GM13977 (cell line): ENCODE measurements at regions not wholly inside any gene's neighbourhood (a gene's known extent, or its start where the extent isn't known, plus 50 kb on each side); places are given as distances from the start of the nearest gene placed in this dataset.
"Not testable (repeated sequence)": the region's sequence is repeated elsewhere in the genome, so short reads cannot be mapped to it uniquely, and the experiment has no call there.

Experiments used
- DNase-seq: peaks from one replicate; pipeline ENCODE4 v3.0.0; 2012; ENCODE audit warnings: low spot score
- in situ Hi-C: fragments of 300-500 bp; cut with MboI; formaldehyde crosslinking; loops from one replicate; pipeline ENCODE4 v1.12.0; 2022; ENCODE audit warnings: low sequenced_read_pairs, low pct_unique_long_range_greater_than_20kb, mixed read lengths, inconsistent platforms; ENCODE audit not compliant: unreplicated experiment
- TF ChIP-seq, protein P1 (sequence below): IDR thresholded peaks from 2 replicates; pipeline ENCODE4 v1.5.1; 2012; ENCODE audit warnings: mild to moderate bottlenecking, control low read depth; ENCODE audit not compliant: insufficient read depth; ENCODE audit errors: extremely low read depth, missing control alignments

DNA sequence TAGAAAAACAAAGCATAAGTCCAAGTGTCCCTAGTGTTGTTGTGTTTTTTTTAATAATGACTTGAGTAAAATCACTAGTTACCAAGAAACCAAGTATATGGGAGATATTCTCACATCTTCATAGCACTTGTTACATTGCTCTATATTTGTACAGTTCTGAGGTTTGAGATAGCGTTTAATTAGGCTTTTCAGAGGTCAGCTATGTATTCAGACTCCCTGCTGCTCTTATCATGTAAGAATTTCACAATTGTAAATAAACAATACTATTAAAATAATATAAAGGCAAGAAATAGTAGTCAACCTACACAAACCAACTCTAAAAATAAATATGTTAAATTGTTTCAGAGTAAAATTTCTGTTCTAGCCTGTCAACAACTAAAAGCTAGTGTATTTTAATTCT lies 761.9 kb upstream of the FAM174A start:
- in situ Hi-C loops, result no loop called here
- TF ChIP-seq, protein P1, sequence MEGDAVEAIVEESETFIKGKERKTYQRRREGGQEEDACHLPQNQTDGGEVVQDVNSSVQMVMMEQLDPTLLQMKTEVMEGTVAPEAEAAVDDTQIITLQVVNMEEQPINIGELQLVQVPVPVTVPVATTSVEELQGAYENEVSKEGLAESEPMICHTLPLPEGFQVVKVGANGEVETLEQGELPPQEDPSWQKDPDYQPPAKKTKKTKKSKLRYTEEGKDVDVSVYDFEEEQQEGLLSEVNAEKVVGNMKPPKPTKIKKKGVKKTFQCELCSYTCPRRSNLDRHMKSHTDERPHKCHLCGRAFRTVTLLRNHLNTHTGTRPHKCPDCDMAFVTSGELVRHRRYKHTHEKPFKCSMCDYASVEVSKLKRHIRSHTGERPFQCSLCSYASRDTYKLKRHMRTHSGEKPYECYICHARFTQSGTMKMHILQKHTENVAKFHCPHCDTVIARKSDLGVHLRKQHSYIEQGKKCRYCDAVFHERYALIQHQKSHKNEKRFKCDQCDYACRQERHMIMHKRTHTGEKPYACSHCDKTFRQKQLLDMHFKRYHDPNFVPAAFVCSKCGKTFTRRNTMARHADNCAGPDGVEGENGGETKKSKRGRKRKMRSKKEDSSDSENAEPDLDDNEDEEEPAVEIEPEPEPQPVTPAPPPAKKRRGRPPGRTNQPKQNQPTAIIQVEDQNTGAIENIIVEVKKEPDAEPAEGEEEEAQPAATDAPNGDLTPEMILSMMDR, result no peak
- no peak for DNase-seq

DNA sequence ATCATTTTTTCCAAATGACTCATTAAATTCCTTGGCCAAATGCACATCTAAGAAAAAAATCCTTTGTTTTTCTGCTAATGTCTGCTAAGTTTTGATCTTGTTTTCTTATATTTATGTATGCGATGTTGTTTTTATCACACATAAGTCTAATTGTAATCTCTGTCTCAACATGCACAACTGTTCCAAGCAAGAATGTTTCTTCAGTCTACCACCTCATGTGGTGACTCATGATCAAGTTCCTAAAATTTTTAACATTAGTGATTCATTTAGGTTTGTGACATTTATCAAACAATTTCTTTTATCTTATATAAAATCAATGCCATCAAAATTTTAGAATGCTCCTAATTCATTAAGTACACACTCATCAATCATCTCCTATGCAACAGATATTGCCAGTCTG lies 763.9 kb upstream of the FAM174A start:
- in situ Hi-C loops, result no loop called here
- DNase-seq, result no peak
- TF ChIP-seq, protein P1, result no peak

DNA sequence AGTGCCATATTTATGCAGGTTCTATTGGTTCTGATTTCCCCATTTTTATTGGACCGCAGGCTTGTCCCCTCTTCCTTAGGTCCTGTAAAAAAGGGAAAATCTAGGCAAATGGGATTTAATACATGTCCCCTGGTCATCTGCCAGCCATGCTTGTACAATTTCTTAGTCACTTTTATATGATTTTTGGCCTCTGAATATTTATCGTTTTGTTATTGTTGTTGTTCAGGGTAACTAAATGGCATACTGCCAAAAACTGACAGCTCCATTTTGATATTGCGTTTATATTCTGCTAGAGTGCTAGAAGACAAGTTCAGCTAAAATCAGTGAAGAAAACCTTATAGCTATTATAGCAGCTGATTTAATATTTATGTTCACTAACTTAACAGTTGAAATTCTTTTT lies 770.2 kb upstream of the FAM174A start:
- TF ChIP-seq, protein P1, result no peak
- DNase-seq, result no peak
- in situ Hi-C loops, result no loop called here

DNA sequence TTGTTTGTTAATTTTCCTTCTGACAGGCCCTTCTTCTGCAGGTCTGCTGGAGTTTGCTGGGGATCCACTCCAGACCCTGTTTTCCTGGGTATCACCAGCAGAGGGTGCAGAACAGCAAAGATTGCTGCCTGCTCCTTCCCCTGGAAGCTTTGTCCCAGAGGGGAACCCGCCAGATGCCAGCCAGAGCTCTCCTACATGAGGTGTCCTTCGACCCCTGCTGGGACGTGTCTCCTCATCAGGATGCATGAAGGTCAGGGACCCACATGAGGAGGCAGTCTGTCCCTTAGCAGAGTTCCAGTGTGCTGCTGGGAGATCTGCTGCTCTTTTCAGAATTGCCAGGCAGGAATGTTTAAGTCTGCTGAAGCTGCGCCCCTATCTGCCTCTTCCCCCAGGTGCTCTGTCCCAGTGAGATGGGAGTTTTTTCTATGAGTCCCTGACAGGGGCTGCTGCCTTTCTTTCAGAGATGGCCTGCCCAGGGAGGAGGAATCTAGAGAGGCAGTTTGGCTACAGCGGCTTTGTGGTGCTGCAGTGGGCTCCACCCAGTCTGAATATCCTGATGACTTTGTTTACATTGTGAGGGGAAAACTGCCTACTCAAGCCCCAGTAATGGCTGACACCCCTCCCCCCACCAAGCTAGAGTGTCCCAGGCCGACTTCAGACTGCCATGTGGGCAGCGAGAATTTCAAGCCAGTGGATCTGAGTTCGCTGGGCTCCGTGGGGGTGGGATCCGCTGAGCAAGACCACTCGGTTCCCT lies 772.0 kb upstream of the FAM174A start:
- in situ Hi-C loops, result no loop called here
- no peak for DNase-seq
- TF ChIP-seq, protein P1, result no peak

DNA sequence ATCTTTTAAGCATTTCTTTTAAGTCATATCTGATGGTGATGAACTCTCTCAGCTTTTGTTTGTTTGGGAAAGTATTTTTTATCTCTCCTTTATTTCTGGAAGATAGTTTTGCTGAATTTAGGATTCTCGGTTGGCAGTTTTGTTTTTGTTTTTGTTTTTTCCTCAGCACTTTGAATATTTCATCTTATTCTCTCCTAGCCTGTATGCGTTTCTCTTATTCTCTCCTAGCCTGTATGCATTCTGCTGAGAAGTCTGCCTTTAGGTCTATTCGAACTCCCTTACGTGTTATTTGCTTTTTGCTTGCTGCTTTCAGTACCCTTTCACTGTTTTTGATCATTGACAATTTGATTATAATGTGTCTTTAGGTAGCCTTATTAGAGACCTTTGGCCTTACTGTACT lies 787.8 kb upstream of the FAM174A start:
- no peak for DNase-seq
- in situ Hi-C loops, result no loop called here
- TF ChIP-seq, protein P1, result no peak

DNA sequence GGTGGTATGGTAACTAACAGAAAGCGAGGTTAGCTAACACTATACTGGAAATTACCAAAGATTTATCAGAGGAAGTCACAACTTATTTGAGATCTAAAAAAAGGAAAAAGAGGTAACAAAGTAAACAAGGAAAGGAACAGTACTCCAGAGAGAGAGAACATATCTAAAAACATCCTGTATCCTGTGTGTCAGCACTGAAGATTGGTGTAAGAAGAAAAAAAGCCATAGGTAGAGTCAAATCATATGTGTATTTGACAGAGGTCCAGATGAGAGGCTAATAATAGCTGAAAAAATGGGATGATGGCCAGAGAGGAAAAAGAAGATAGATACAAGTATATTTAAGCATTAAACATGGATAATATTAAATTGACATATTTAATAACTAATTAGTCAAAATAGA lies 802.0 kb upstream of the FAM174A start:
- in situ Hi-C loops, DNase-seq: not testable (repeated sequence)

DNA sequence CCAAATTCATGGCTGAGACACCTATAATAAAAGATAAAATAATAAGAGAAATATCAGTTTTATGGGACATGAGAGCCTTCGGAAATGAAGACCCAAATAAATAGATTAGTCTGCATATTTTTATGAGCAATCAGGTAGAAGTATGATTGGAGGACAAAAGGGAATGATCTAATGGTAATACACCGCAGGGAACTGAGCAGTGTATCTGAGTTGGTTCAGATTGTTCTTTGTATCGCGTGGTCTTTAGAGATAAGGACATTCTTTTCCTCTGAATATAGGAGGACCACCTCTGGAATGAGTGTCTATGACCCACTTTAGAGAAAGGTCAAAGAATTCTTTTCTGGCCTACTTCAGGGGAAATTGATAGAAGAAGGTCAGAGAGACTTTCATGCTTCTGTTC lies 801.8 kb upstream of the CHD1 start:
- in situ Hi-C loops, DNase-seq: not testable (repeated sequence)
